KMS-11 (cell line): ENCODE measurements at regions not wholly inside any gene's neighbourhood (a gene's known extent, or its start where the extent isn't known, plus 50 kb on each side); places are given as distances from the start of the nearest gene placed in this dataset.

ENCODE experiments used
- H2AFZ ChIP-seq: fragments of 200-600 bp; sonication (generic); 2 replicates; pipeline ENCODE4 v1.6.1; 2016; ENCODE audit warnings: antibody characterized with exemption, mixed run types, low read depth
- H3K27ac ChIP-seq: fragments of 200-600 bp; sonication (generic); 2 replicates; pipeline ENCODE4 v1.6.1; 2016; ENCODE audit warnings: mild to moderate bottlenecking, mixed run types
- H3K27me3 ChIP-seq: fragments of 200-600 bp; sonication (generic); 2 replicates; pipeline ENCODE4 v1.6.1; 2017; ENCODE audit warnings: mild to moderate bottlenecking, low read depth, mixed run types, moderate library complexity; ENCODE audit not compliant: insufficient read depth
- H3K36me3 ChIP-seq: fragments of 200-600 bp; sonication (generic); 2 replicates; pipeline ENCODE4 v1.6.1; 2017; ENCODE audit warnings: mild to moderate bottlenecking, mixed run types; ENCODE audit not compliant: insufficient read depth
- H3K4me1 ChIP-seq: fragments of 200-600 bp; sonication (generic); 2 replicates; pipeline ENCODE4 v1.6.1; 2016; ENCODE audit warnings: mild to moderate bottlenecking, low read depth, mixed run types; ENCODE audit not compliant: poor library complexity, severe bottlenecking
- H3K4me2 ChIP-seq: fragments of 200-600 bp; sonication (generic); 2 replicates; pipeline ENCODE4 v1.7.0; 2016; ENCODE audit warnings: mild to moderate bottlenecking, mixed run types
- H3K4me3 ChIP-seq: fragments of 200-600 bp; sonication (generic); IDR thresholded peaks from 2 replicates; pipeline ENCODE4 v1.6.1; 2017; ENCODE audit warnings: low read depth, low read length, mixed read lengths; ENCODE audit not compliant: insufficient read depth
- H3K79me2 ChIP-seq: fragments of 200-600 bp; sonication (generic); 2 replicates; pipeline ENCODE4 v1.6.1; 2016; ENCODE audit warnings: low read depth, mixed run types; ENCODE audit not compliant: insufficient read depth
- H3K9ac ChIP-seq: fragments of 200-600 bp; sonication (generic); 2 replicates; pipeline ENCODE4 v1.6.1; 2016; ENCODE audit warnings: mild to moderate bottlenecking, mixed run types
- H4K20me1 ChIP-seq: fragments of 200-600 bp; sonication (generic); 2 replicates; pipeline ENCODE4 v1.6.1; 2016; ENCODE audit warnings: mild to moderate bottlenecking, mixed run types; ENCODE audit not compliant: insufficient read depth
- CTCF ChIP-seq: fragments of 200-600 bp; sonication (generic); conservative IDR thresholded peaks from 2 replicates; pipeline ENCODE4 v1.6.1; 2017; ENCODE audit warnings: low read depth, mild to moderate bottlenecking, antibody characterized with exemption, low read length, moderate library complexity, mixed read lengths

GRCh38 chr16:6966925-6967324 lies 365.7 kb upstream of the RBFOX1 start:
- Histone ChIP-seq H3K4me3 (no peak overlapping the region), H3K27ac (no peak overlapping the region), H2AFZ (no peak overlapping the region), H3K4me2 (no peak overlapping the region), H3K9ac (no peak overlapping the region), H3K27me3 (no peaks in the 10 kb centered on the region), H3K36me3 (no peaks in the 10 kb centered on the region), H3K79me2 (no peaks in the 10 kb centered on the region), H4K20me1 (no peaks in the 10 kb centered on the region), H3K4me1 (no peaks in the 10 kb centered on the region)
- TF ChIP-seq CTCF = no peak

- no peak for TF ChIP-seq CTCF
- Histone ChIP-seq H3K27me3 (no peaks in the 10 kb centered on the region), H4K20me1 (no peaks in the 10 kb centered on the region), H3K36me3 (no peaks in the 10 kb centered on the region), H3K4me2 (no peak overlapping the region), H2AFZ (no peak overlapping the region), H3K4me1 (no peaks in the 10 kb centered on the region), H3K27ac (no peak overlapping the region), H3K4me3 (no peak overlapping the region), H3K9ac (no peak overlapping the region), H3K79me2 (no peaks in the 10 kb centered on the region)
These were observed 368.0 kb upstream of the RBFOX1 start for GRCh38 chr16:6964679-6965078.

GRCh38 chr16:6961704-6962103 lies 370.9 kb upstream of the RBFOX1 start:
- no peaks in the 10 kb centered on the region for H3K27me3 ChIP-seq
- H3K36me3 ChIP-seq = no peaks in the 10 kb centered on the region
- H3K27ac ChIP-seq = no peak overlapping the region
- no peak overlapping the region for H3K4me3 ChIP-seq
- no peak overlapping the region for H3K4me2 ChIP-seq
- H4K20me1 ChIP-seq = no peaks in the 10 kb centered on the region
- H3K4me1 ChIP-seq = no peaks in the 10 kb centered on the region
- TF ChIP-seq CTCF = no peak
- H3K79me2 ChIP-seq = no peaks in the 10 kb centered on the region
- no peak overlapping the region for H2AFZ ChIP-seq
- no peak overlapping the region for H3K9ac ChIP-seq

- Histone ChIP-seq H3K27me3 (no peaks in the 10 kb centered on the region), H3K27ac (no peak overlapping the region), H3K4me3 (no peak overlapping the region), H3K79me2 (no peaks in the 10 kb centered on the region), H2AFZ (no peak overlapping the region), H3K36me3 (no peaks in the 10 kb centered on the region), H3K4me2 (no peak overlapping the region), H4K20me1 (no peaks in the 10 kb centered on the region), H3K9ac (no peak overlapping the region), H3K4me1 (no peaks in the 10 kb centered on the region)
- no peak for TF ChIP-seq CTCF
These were observed 374.5 kb upstream of the RBFOX1 start for GRCh38 chr16:6958184-6958583.

GRCh38 chr16:6957681-6958080 lies 375.0 kb upstream of the RBFOX1 start:
- Histone ChIP-seq H2AFZ (no peak overlapping the region), H3K4me3 (no peak overlapping the region), H3K4me1 (no peaks in the 10 kb centered on the region), H3K9ac (no peak overlapping the region), H3K36me3 (no peaks in the 10 kb centered on the region), H3K79me2 (no peaks in the 10 kb centered on the region), H4K20me1 (no peaks in the 10 kb centered on the region), H3K27me3 (no peaks in the 10 kb centered on the region), H3K27ac (no peak overlapping the region), H3K4me2 (no peak overlapping the region)
- TF ChIP-seq CTCF = no peak
